ENCODE measurements at regions not wholly inside any gene's neighbourhood (a gene's known extent, or its start where the extent isn't known, plus 50 kb on each side); places are given as distances from the start of the nearest gene placed in this dataset.
"Not testable (repeated sequence)": the region's sequence is repeated elsewhere in the genome, so short reads cannot be mapped to it uniquely, and the experiment has no call there.

DNA sequence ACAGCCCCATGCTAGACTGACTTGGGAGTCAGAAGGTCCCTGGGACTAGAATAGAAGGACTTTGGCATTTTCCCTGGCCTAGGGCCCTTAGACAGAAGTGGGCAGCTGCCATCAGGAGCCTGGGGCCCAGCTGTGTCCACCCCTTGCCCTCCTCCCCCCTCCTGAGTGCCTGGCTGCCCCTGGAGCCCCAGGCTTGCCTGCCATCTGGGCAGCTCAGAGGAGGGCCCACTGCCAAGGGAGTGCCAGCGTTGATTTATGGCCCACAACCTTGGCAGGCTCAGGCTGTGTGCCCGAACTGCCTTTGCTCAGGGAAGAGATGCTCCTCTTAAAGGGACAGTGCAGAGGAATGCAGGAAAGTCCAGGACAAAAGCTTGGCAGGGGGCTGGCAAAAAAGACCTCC, 439.1 kb downstream of the SPATA31A7 start:
- no CpG with 5 or more reads among the region's 2 CpGs for WGBS, 3 donors
- H3K9me3 ChIP-seq; H3K4me1 ChIP-seq (ENCODE audit: insufficient read depth): not testable (repeated sequence)

DNA sequence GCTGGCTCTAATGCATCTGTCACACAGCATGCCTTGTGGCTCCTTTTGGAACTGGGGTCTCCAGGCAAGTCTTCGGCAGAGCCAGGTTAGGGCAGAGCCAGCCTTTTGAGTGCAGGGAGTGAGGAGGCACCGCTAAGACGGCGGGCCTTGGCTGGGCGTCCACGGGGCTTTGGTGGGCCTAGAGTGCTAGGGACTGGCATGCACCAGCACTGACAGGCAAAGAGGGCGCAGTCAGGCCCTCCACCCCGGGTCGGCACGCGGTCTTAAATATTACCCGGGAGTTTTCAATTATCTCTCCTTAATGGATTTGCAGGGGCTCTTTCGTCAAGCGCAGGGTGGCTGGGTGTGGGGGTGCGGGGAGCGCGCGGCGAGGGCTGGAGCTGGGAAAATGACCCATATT, 444.4 kb downstream of the SPATA31A7 start:
- TF ChIP-seq EP300 (IDR thresholded peaks at IDR 0.05) (no peak), POLR2A (IDR thresholded peaks at IDR 0.05) (no peak)
- TF ChIP-seq, protein P1, sequence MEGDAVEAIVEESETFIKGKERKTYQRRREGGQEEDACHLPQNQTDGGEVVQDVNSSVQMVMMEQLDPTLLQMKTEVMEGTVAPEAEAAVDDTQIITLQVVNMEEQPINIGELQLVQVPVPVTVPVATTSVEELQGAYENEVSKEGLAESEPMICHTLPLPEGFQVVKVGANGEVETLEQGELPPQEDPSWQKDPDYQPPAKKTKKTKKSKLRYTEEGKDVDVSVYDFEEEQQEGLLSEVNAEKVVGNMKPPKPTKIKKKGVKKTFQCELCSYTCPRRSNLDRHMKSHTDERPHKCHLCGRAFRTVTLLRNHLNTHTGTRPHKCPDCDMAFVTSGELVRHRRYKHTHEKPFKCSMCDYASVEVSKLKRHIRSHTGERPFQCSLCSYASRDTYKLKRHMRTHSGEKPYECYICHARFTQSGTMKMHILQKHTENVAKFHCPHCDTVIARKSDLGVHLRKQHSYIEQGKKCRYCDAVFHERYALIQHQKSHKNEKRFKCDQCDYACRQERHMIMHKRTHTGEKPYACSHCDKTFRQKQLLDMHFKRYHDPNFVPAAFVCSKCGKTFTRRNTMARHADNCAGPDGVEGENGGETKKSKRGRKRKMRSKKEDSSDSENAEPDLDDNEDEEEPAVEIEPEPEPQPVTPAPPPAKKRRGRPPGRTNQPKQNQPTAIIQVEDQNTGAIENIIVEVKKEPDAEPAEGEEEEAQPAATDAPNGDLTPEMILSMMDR (IDR thresholded peaks at IDR 0.05) = no peak
- WGBS, 3 donors = 83% methylated on average over 18 of the region's 19 CpGs; no CpG with 5 or more reads in 2 of the 3 donors
- no peaks in the 10 kb centered on the region for H3K36me3 ChIP-seq
- DNase-seq = no peak
- no peaks in the 10 kb centered on the region for H3K9me3 ChIP-seq
- H3K4me3 ChIP-seq = no peak overlapping the region
- H3K27me3 ChIP-seq = no peaks in the 10 kb centered on the region
- no peak overlapping the region for H3K27ac ChIP-seq
- H3K4me1 ChIP-seq (ENCODE audit: insufficient read depth) = no peaks in the 10 kb centered on the region
- intact Hi-C loops (cut with DNase I) = no loop called here

More for the DNA sequence above, 439.1 kb downstream of the SPATA31A7 start:
- H3K27ac ChIP-seq; H3K36me3 ChIP-seq; H3K27me3 ChIP-seq; intact Hi-C loops (cut with DNase I); DNase-seq; H3K4me3 ChIP-seq: not testable (repeated sequence)

- DNase-seq; intact Hi-C loops (cut with DNase I); H3K27ac ChIP-seq: not testable (repeated sequence)
Observed at GRCh38 chr9:61664232-61664631, 474.4 kb downstream of the SPATA31A7 start.

GRCh38 chr9:61665330-61665751, 475.5 kb downstream of the SPATA31A7 start:
- Histone ChIP-seq H3K36me3 (no peaks in the 10 kb centered on the region), H3K4me1 (ENCODE audit: insufficient read depth) (no peaks in the 10 kb centered on the region), H3K27me3 (no peaks in the 10 kb centered on the region), H3K27ac (no peak overlapping the region), H3K9me3 (no peaks in the 10 kb centered on the region), H3K4me3 (no peak overlapping the region)
- TF ChIP-seq POLR2A (IDR thresholded peaks at IDR 0.05) (no peak), EP300 (IDR thresholded peaks at IDR 0.05) (no peak)
- TF ChIP-seq, protein P1 (IDR thresholded peaks at IDR 0.05) = no peak
- intact Hi-C loops (cut with DNase I) = no loop called here
- WGBS, 3 donors = 73 to 84% (median 75%) methylated on average over 22 of the region's 22 CpGs
- no peak for DNase-seq

More at GRCh38 chr9:61664232-61664631, 474.4 kb downstream of the SPATA31A7 start:
- not testable (repeated sequence) for H3K9me3 ChIP-seq; H3K4me3 ChIP-seq; H3K4me1 ChIP-seq (ENCODE audit: insufficient read depth); H3K27me3 ChIP-seq; H3K36me3 ChIP-seq
- WGBS, 3 donors = 66 to 76% (median 73%) methylated on average over 5 of the region's 6 CpGs

- no peak overlapping the region for H3K27ac ChIP-seq
- peak in 1 of 5 donors; percentile 1 for DNase-seq
- no peaks in the 10 kb centered on the region for H3K27me3 ChIP-seq
- H3K4me1 ChIP-seq (ENCODE audit: insufficient read depth) = no peaks in the 10 kb centered on the region
- 73 to 77% (median 77%) methylated on average over 12 of the region's 12 CpGs for WGBS, 3 donors
- no peaks in the 10 kb centered on the region for H3K9me3 ChIP-seq
- no peaks in the 10 kb centered on the region for H3K36me3 ChIP-seq
- H3K4me3 ChIP-seq = no peak overlapping the region
- intact Hi-C loops (cut with DNase I) = no loop called here
- TF ChIP-seq, protein P1 (IDR thresholded peaks at IDR 0.05) = no peak
- TF ChIP-seq POLR2A (IDR thresholded peaks at IDR 0.05) (no peak), EP300 (IDR thresholded peaks at IDR 0.05) (no peak)
Observed at GRCh38 chr9:61665829-61666228, 476.0 kb downstream of the SPATA31A7 start.

DNA sequence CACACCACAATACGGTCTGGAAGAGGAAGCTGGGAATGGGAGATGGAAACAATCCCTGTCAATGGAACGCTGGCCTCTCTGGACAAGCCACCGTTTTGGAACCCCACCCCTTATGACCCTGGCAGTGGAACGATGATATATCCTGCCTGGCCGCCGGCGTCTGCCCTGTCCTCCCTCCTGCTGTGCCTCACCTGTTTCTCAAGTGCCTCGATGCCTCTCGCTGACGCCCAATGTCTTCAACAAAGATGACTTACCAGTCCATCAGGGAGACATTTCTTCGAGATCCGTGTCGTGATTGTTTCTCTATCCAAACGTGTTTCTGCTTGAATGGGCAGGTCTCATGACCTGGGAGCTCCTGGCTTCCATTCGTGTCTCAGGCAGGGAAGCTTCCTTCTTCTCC, 476.5 kb downstream of the SPATA31A7 start:
- TF ChIP-seq, protein P1 (IDR thresholded peaks at IDR 0.05) = no peak
- TF ChIP-seq EP300 (IDR thresholded peaks at IDR 0.05) = no peak
- TF ChIP-seq POLR2A (IDR thresholded peaks at IDR 0.05) = no peak
- intact Hi-C loops (cut with DNase I) = no loop called here
- 78 to 82% (median 82%) methylated on average over 15 of the region's 15 CpGs for WGBS, 3 donors
- Histone ChIP-seq H3K27me3 (no peaks in the 10 kb centered on the region), H3K9me3 (no peaks in the 10 kb centered on the region), H3K27ac (no peak overlapping the region), H3K4me1 (ENCODE audit: insufficient read depth) (no peaks in the 10 kb centered on the region), H3K36me3 (no peaks in the 10 kb centered on the region), H3K4me3 (no peak overlapping the region)
- DNase-seq = no peak

All from ovary (tissue), 7 donors.